Esophagus muscularis mucosa (tissue), 4 donors: ENCODE measurements at regions not wholly inside any gene's neighbourhood (a gene's known extent, or its start where the extent isn't known, plus 50 kb on each side); places are given as distances from the start of the nearest gene placed in this dataset.

ENCODE experiments used
- DNase-seq: peaks from one replicate; pipeline ENCODE4 v3.0.0-alpha.2; 2017; ENCODE audit errors: extremely low spot score
- H3K27ac ChIP-seq, 4 donors: fragments of 200-600 bp; sonication (generic); replicated peaks in 1 of 4; 1 replicate in 3 of 4; 2 replicates in 1 of 4; pipeline ENCODE4 v1.5.1; 2016 to 2019; ENCODE audit warnings: mild to moderate bottlenecking in 1 of 4
- H3K27me3 ChIP-seq, 4 donors: fragments of 200-600 bp; sonication (generic); one replicate each; pipeline versions ENCODE4 v1.5.1 to v1.6.0; 2016 to 2019
- H3K36me3 ChIP-seq, 4 donors: fragments of 200-600 bp; sonication (generic); one replicate each; pipeline ENCODE4 v1.5.1; 2016 to 2019
- H3K4me1 ChIP-seq, 4 donors: fragments of 200-600 bp; sonication (generic); one replicate each; pipeline ENCODE4 v1.5.1; 2016 to 2019
- H3K4me3 ChIP-seq, 4 donors: fragments of 200-600 bp; sonication (generic); 1 replicate in 2 of 4; 2 replicates in 2 of 4; pipeline ENCODE4 v1.5.1; 2016 to 2019; ENCODE audit warnings: mild to moderate bottlenecking in 4 of 4, moderate library complexity in 1 of 4
- H3K9me3 ChIP-seq, 4 donors: fragments of 200-600 bp; sonication (generic); 1 replicate in 3 of 4; 2 replicates in 1 of 4; pipeline ENCODE4 v1.5.1; 2016 to 2019
- CTCF ChIP-seq, 3 experiments: fragments of 200-600 bp in 2 of 3; fragments of 450-650 bp in 1 of 3; sonication (generic) in 2 of 3; IDR thresholded peaks; one replicate each; pipeline ENCODE4 v1.5.1; 2017 to 2019; ENCODE audit warnings: antibody characterized with exemption in 3 of 3, mild to moderate bottlenecking in 2 of 3, moderate library complexity in 1 of 3
- EP300 ChIP-seq: sonication (generic); formaldehyde crosslinking; IDR thresholded peaks from one replicate; pipeline ENCODE4 v1.6.1; 2017; ENCODE audit warnings: antibody characterized with exemption
- POLR2A ChIP-seq: fragments of 450-650 bp; IDR thresholded peaks from one replicate; pipeline ENCODE4 v1.6.1; 2017; ENCODE audit warnings: antibody characterized with exemption, moderate library complexity, mild to moderate bottlenecking, low read depth
- POLR2AphosphoS5 ChIP-seq, 2 donors: sonication (generic); formaldehyde crosslinking; IDR thresholded peaks; one replicate each; pipeline ENCODE4 v1.6.1; 2017; ENCODE audit warnings: antibody characterized with exemption in 2 of 2
- WGBS: methylation state at CpG from one replicate; pipeline ENCODE4 v1.1.5; 2018; 5-methylcytosine and 5-hydroxymethylcytosine counted together
- intact Hi-C: fragments of 100-400 bp; cut with DNase I; formaldehyde crosslinking; loops from one replicate; pipeline ENCODE4 v1.15.1; 2023

GRCh38 chr3:137360531-137361201 is 402.9 kb downstream of the IL20RB start:
- DNase-seq = no peak
- Histone ChIP-seq H3K9me3 (peaks cover 0 to 10% (median 6%) of the 10 kb centered on the region in 4 donors), H3K4me3 (no peak overlapping the region), H3K4me1 (no peaks in the 10 kb centered on the region), H3K27ac (no peak overlapping the region), H3K27me3 (peaks cover 0 to 7% (median 0%) of the 10 kb centered on the region in 4 donors), H3K36me3 (no peaks in the 10 kb centered on the region)
- 93% methylated on average over 2 of the region's 2 CpGs for WGBS
- intact Hi-C loops = no loop called here
- TF ChIP-seq POLR2A (no peak), POLR2AphosphoS5 (IDR thresholded peaks at IDR 0.05) (no peak), CTCF (IDR thresholded peaks at IDR 0.05) (no peak)

- no peak for DNase-seq
- no peaks in the 10 kb centered on the region for H3K27me3 ChIP-seq
- no peaks in the 10 kb centered on the region for H3K36me3 ChIP-seq
- no peaks in the 10 kb centered on the region for H3K4me1 ChIP-seq
- no peak overlapping the region for H3K4me3 ChIP-seq
- H3K27ac ChIP-seq = no peak overlapping the region
- intact Hi-C loops = no loop called here
- H3K9me3 ChIP-seq = peaks cover 0 to 26% (median 2%) of the 10 kb centered on the region in 4 donors
- 68% methylated on average over 3 of the region's 3 CpGs for WGBS
- no peak for TF ChIP-seq POLR2A
- no peak for TF ChIP-seq EP300
- TF ChIP-seq POLR2AphosphoS5 (IDR thresholded peaks at IDR 0.05) = no peak
- no peak for TF ChIP-seq CTCF (IDR thresholded peaks at IDR 0.05)
Measured at GRCh38 chr3:137382005-137382594, 382.0 kb upstream of the SOX14 start.

GRCh38 chr3:137385922-137386321 is 378.2 kb upstream of the SOX14 start:
- H3K36me3 ChIP-seq = no peaks in the 10 kb centered on the region
- no peak for TF ChIP-seq EP300
- intact Hi-C loops = no loop called here
- no peak overlapping the region for H3K4me3 ChIP-seq
- H3K27me3 ChIP-seq = no peaks in the 10 kb centered on the region
- no peak overlapping the region for H3K27ac ChIP-seq
- H3K9me3 ChIP-seq = peaks cover 0 to 9% (median 0%) of the 10 kb centered on the region in 4 donors
- no peaks in the 10 kb centered on the region for H3K4me1 ChIP-seq
- DNase-seq = no peak
- WGBS = 100% methylated on average over 1 of the region's 1 CpG

GRCh38 chr3:137409584-137409983 is 354.5 kb upstream of the SOX14 start:
- WGBS = 23% methylated on average over 2 of the region's 2 CpGs
- H3K4me1 ChIP-seq = no peaks in the 10 kb centered on the region
- no peaks in the 10 kb centered on the region for H3K27me3 ChIP-seq
- intact Hi-C loops = no loop called here
- no peak overlapping the region for H3K4me3 ChIP-seq
- no peak for TF ChIP-seq POLR2A
- TF ChIP-seq EP300 = no peak
- TF ChIP-seq POLR2AphosphoS5 (IDR thresholded peaks at IDR 0.05) = no peak
- no peak for TF ChIP-seq CTCF (IDR thresholded peaks at IDR 0.05)
- no peak overlapping the region for H3K27ac ChIP-seq
- H3K9me3 ChIP-seq = peaks cover 0 to 3% (median 0%) of the 10 kb centered on the region in 4 donors
- no peak for DNase-seq
- H3K36me3 ChIP-seq = no peaks in the 10 kb centered on the region

- Histone ChIP-seq H3K36me3 (no peaks in the 10 kb centered on the region), H3K9me3 (peaks cover 0 to 3% (median 0%) of the 10 kb centered on the region in 4 donors), H3K4me1 (no peaks in the 10 kb centered on the region), H3K27me3 (no peaks in the 10 kb centered on the region), H3K4me3 (no peak overlapping the region), H3K27ac (no peak overlapping the region)
- DNase-seq = no peak
- intact Hi-C loops = no loop called here
- WGBS = 81% methylated on average over 1 of the region's 1 CpG
- no peak for TF ChIP-seq CTCF (IDR thresholded peaks at IDR 0.05)
- no peak for TF ChIP-seq EP300
- no peak for TF ChIP-seq POLR2A
Measured at GRCh38 chr3:137410028-137410427, 354.1 kb upstream of the SOX14 start.
